Fibroblast of lung (primary cell): ENCODE measurements at regions not wholly inside any gene's neighbourhood (a gene's known extent, or its start where the extent isn't known, plus 50 kb on each side); places are given as distances from the start of the nearest gene placed in this dataset.

Experiments used
- EZH2 ChIP-seq: IDR thresholded peaks from 2 replicates; pipeline ENCODE4 v1.5.1; 2012; ENCODE audit warnings: low read length, control low read depth, mild to moderate bottlenecking; ENCODE audit errors: missing control alignments
- TF ChIP-seq, protein P1 (sequence below), 2 donors: IDR thresholded peaks in 1 of 2; conservative IDR thresholded peaks in 1 of 2; 1 replicate in 1 of 2; 2 replicates in 1 of 2; pipeline ENCODE4 v1.5.1; 2011 to 2012; ENCODE audit warnings: low read length in 2 of 2, control low read depth in 1 of 2, inconsistent platforms in 1 of 2, low read depth in 1 of 2, mild to moderate bottlenecking in 1 of 2

DNA sequence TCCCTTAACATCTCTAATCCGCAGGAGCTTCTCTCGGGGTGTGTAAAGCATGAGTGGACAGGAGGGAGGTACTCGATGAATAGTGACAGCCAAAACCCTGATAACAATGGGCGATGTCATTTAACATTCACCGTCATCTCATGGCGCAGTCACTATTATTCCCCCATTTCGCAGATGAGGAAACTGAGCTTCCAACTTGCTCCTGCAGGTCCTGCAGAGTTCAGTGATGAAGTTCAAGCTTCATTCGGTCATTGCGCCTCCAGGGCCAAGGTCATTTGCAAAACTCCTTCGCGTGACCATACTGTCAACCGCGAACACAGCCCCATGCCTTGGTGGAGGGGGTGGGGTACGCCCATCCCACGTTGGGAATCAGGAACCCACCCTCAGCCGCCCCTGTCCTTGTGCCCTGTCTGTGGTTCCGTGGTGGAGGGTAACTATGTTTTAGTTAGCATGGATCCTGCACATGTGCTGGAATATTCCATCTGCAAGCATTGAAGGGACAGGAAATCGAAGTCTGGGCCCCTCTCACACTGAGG, 215.5 kb downstream of the TFCP2L1 start:
- TF ChIP-seq, protein P1, sequence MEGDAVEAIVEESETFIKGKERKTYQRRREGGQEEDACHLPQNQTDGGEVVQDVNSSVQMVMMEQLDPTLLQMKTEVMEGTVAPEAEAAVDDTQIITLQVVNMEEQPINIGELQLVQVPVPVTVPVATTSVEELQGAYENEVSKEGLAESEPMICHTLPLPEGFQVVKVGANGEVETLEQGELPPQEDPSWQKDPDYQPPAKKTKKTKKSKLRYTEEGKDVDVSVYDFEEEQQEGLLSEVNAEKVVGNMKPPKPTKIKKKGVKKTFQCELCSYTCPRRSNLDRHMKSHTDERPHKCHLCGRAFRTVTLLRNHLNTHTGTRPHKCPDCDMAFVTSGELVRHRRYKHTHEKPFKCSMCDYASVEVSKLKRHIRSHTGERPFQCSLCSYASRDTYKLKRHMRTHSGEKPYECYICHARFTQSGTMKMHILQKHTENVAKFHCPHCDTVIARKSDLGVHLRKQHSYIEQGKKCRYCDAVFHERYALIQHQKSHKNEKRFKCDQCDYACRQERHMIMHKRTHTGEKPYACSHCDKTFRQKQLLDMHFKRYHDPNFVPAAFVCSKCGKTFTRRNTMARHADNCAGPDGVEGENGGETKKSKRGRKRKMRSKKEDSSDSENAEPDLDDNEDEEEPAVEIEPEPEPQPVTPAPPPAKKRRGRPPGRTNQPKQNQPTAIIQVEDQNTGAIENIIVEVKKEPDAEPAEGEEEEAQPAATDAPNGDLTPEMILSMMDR (conservative IDR thresholded peaks at IDR 0.05 in 1 of 2, IDR thresholded peaks at IDR 0.05 in 1 of 2; ENCODE audit: low read depth in 1 of 2, low read length in 2 of 2) = no peak
- TF ChIP-seq EZH2 = no peak
